ENCODE measurements at regions not wholly inside any gene's neighbourhood (a gene's known extent, or its start where the extent isn't known, plus 50 kb on each side); places are given as distances from the start of the nearest gene placed in this dataset.

GRCh38 chr11:8790968-8791367, 108.4 kb downstream of the RPL27A start:
- TF ChIP-seq CTCF (IDR thresholded peaks at IDR 0.05; ENCODE audit: low read length): no peak
- no peak for TF ChIP-seq EZH2 (optimal IDR thresholded peaks at IDR 0.05; ENCODE audit: low read depth, low read length)
- TF ChIP-seq EZH2phosphoT487 (IDR thresholded peaks at IDR 0.05; ENCODE audit: low read length): no peak
